IMR-90 (cell line): ENCODE measurements at regions not wholly inside any gene's neighbourhood (a gene's known extent, or its start where the extent isn't known, plus 50 kb on each side); places are given as distances from the start of the nearest gene placed in this dataset.
A peak's percentile ranks its signal among the peaks of the same experiment; 100 is the strongest.

Experiments
- ATAC-seq: fragments of 200-7000 bp; cut with Tn5 transposase; 2 replicates; pipeline ENCODE4 v1.9.1; 2020; ENCODE audit warnings: low read depth, mild to moderate bottlenecking, moderate library complexity
- BruUV-seq: library from RNA; stranded (reverse); fragments of 400-500 nt; replicated peaks from 2 replicates; lab custom pipeline; 2021; lab: Mats Ljungman, UMichigan
- CTCF ChIA-PET: fragments of 300-600 bp; formaldehyde crosslinking; extraction: SDS; loops from one replicate; lab custom pipeline; 2021; ENCODE audit warnings: antibody characterized with exemption; lab: Yijun Ruan, JAX
- POLR2A ChIA-PET: fragments of 300-600 bp; sonication (Branson Sonifier 250); formaldehyde crosslinking; loops from one replicate; lab custom pipeline; 2022; ENCODE audit warnings: antibody characterized with exemption; ENCODE audit not compliant: unreplicated experiment; lab: Charles Lee
- DNase-seq: peaks from one replicate; pipeline ENCODE4 v3.0.0; 2013
- H2AFZ ChIP-seq: replicated peaks from 2 replicates; pipeline ENCODE3; 2013; ENCODE audit warnings: low read length, mild to moderate bottlenecking; ENCODE audit not compliant: poor library complexity
- H2AK5ac ChIP-seq: 2 replicates; pipeline ENCODE4 v1.6.1; 2013; ENCODE audit warnings: low read depth, low read length, inconsistent platforms
- H2AK9ac ChIP-seq: replicated peaks from 2 replicates; pipeline ENCODE3; 2013; ENCODE audit warnings: mild to moderate bottlenecking, low read depth, low read length, moderate library complexity; ENCODE audit not compliant: poor library complexity
- H2BK120ac ChIP-seq: 2 replicates; pipeline ENCODE4 v1.6.1; 2013; ENCODE audit warnings: low read depth, low read length, inconsistent platforms
- H2BK15ac ChIP-seq: 3 replicates; pipeline ENCODE4 v1.6.1; 2013; ENCODE audit warnings: low read depth, low read length, inconsistent platforms
- H2BK20ac ChIP-seq: 2 replicates; pipeline ENCODE4 v1.6.1; 2013; ENCODE audit warnings: low read depth, mild to moderate bottlenecking, inconsistent platforms, low read length, moderate library complexity
- H2BK5ac ChIP-seq: 2 replicates; pipeline ENCODE4 v1.6.1; 2013; ENCODE audit warnings: mild to moderate bottlenecking, low read depth, low read length, inconsistent platforms; ENCODE audit not compliant: poor library complexity, severe bottlenecking
- H3K14ac ChIP-seq: replicated peaks from 2 replicates; pipeline ENCODE4 v1.6.1; 2013; ENCODE audit warnings: low read depth, low read length, inconsistent platforms
- H3K18ac ChIP-seq: 2 replicates; pipeline ENCODE4 v1.6.1; 2013; ENCODE audit warnings: low read depth, low read length, control low read depth
- H3K23ac ChIP-seq: 2 replicates; pipeline ENCODE4 v1.6.1; 2013; ENCODE audit warnings: low read depth, low read length, inconsistent platforms
- H3K27ac ChIP-seq: 2 replicates; pipeline ENCODE4 v1.5.1; 2013; ENCODE audit warnings: mild to moderate bottlenecking, control low read depth, low read length; ENCODE audit not compliant: insufficient read depth
- H3K27me3 ChIP-seq: 2 replicates; pipeline ENCODE4 v1.6.1; 2013; ENCODE audit warnings: low read length; ENCODE audit not compliant: control insufficient read depth, insufficient read depth
- H3K36me3 ChIP-seq: 2 replicates; pipeline ENCODE4 v1.6.1; 2013; ENCODE audit warnings: low read length, mixed read lengths; ENCODE audit not compliant: control insufficient read depth, insufficient read depth
- H3K4ac ChIP-seq: 2 replicates; pipeline ENCODE4 v1.6.1; 2013; ENCODE audit warnings: low read depth, low read length, inconsistent platforms
- H3K4me1 ChIP-seq: 2 replicates; pipeline ENCODE4 v1.6.1; 2013; ENCODE audit warnings: low read length, mixed read lengths; ENCODE audit not compliant: control insufficient read depth, insufficient read depth
- H3K4me2 ChIP-seq: 2 replicates; pipeline ENCODE4 v1.6.1; 2013; ENCODE audit warnings: low read depth, mild to moderate bottlenecking, control low read depth, low read length, moderate library complexity
- H3K4me3 ChIP-seq: 2 replicates; pipeline ENCODE4 v1.5.1; 2013; ENCODE audit warnings: low read depth, mild to moderate bottlenecking, control low read depth, low read length, moderate library complexity; ENCODE audit not compliant: insufficient read depth
- H3K56ac ChIP-seq: 2 replicates; pipeline ENCODE4 v1.6.1; 2013; ENCODE audit warnings: low read length, inconsistent platforms; ENCODE audit not compliant: insufficient read depth; ENCODE audit errors: extremely low read depth
- H3K79me1 ChIP-seq, 2 experiments: 2 replicates each; pipeline ENCODE4 v1.6.1; 2013; ENCODE audit warnings: low read length in 2 of 2, inconsistent platforms in 1 of 2, low read depth in 1 of 2
- H3K9ac ChIP-seq: 2 replicates; pipeline ENCODE4 v1.6.1; 2013; ENCODE audit warnings: low read depth, low read length, control low read depth
- H3K9me1 ChIP-seq: 2 replicates; pipeline ENCODE4 v1.6.1; 2013; ENCODE audit warnings: low read length, inconsistent platforms; ENCODE audit not compliant: insufficient read depth
- H3K9me3 ChIP-seq: 2 replicates; pipeline ENCODE4 v1.6.1; 2013; ENCODE audit warnings: low read length; ENCODE audit not compliant: control insufficient read depth, insufficient read depth
- H4K20me1 ChIP-seq: 2 replicates; pipeline ENCODE4 v1.6.1; 2013; ENCODE audit warnings: low read length, inconsistent platforms; ENCODE audit not compliant: insufficient read depth
- H4K5ac ChIP-seq: 2 replicates; pipeline ENCODE4 v1.6.1; 2013; ENCODE audit warnings: mild to moderate bottlenecking, low read depth, low read length, control low read depth
- H4K8ac ChIP-seq, 2 experiments: 2 replicates each; pipeline ENCODE4 v1.6.1; 2013; ENCODE audit warnings: low read depth in 2 of 2, low read length in 2 of 2, control low read depth in 1 of 2, inconsistent platforms in 1 of 2
- H4K91ac ChIP-seq: 2 replicates; pipeline ENCODE4 v1.6.1; 2013; ENCODE audit warnings: low read depth, low read length, inconsistent platforms; ENCODE audit not compliant: insufficient read depth
- CEBPB ChIP-seq: IDR thresholded peaks from 2 replicates; pipeline ENCODE4 v1.6.1; 2012; ENCODE audit warnings: low read depth, low read length, improper control_type of control experiment
- CHD1 ChIP-seq: IDR thresholded peaks from 2 replicates; pipeline ENCODE4 v1.6.1; 2012; ENCODE audit warnings: low read depth, low read length, improper control_type of control experiment
- MAZ ChIP-seq: IDR thresholded peaks from 2 replicates; pipeline ENCODE4 v1.6.1; 2012; ENCODE audit warnings: low read depth, mild to moderate bottlenecking, low read length, improper control_type of control experiment, moderate library complexity, borderline replicate concordance
- MXI1 ChIP-seq: IDR thresholded peaks from 2 replicates; pipeline ENCODE4 v1.6.1; 2012; ENCODE audit warnings: low read depth, mild to moderate bottlenecking, low read length, moderate library complexity, borderline replicate concordance
- RCOR1 ChIP-seq: IDR thresholded peaks from 2 replicates; pipeline ENCODE4 v1.6.1; 2012; ENCODE audit warnings: mild to moderate bottlenecking, low read length, improper control_type of control experiment; ENCODE audit not compliant: insufficient replicate concordance
- USF2 ChIP-seq: fragments of 150-350 bp; IDR thresholded peaks from 2 replicates; pipeline ENCODE4 v1.6.1; 2017; ENCODE audit warnings: mild to moderate bottlenecking, antibody characterized with exemption, low read length, low read depth
- WGBS, 2 experiments: methylation state at CpG; one replicate each; pipeline versions ENCODE4 v1.1.5 to v1.1.7; 2013; ENCODE audit warnings: missing lambda C conversion rate in 2 of 2; ENCODE audit not compliant: insufficient read length in 1 of 2; ENCODE audit errors: extremely low coverage in 2 of 2; 5-methylcytosine and 5-hydroxymethylcytosine counted together
- dilution Hi-C: fragments of 300-500 bp; cut with HindIII; formaldehyde crosslinking; loops from one replicate; pipeline ENCODE4 v1.14.3; 2018; ENCODE audit warnings: low sequenced_read_pairs; ENCODE audit not compliant: unreplicated experiment
- in situ Hi-C: fragments of 300-500 bp; cut with MboI; formaldehyde crosslinking; loops from 3 replicates; pipeline ENCODE4 v1.14.3; 2019; ENCODE audit warnings: low sequenced_read_pairs, inconsistent platforms, mixed read lengths
- intact Hi-C: fragments of 100-400 bp; cut with micrococcal nuclease; formaldehyde crosslinking; loops from 2 replicates; pipeline ENCODE4 v1.10.0; 2022

DNA sequence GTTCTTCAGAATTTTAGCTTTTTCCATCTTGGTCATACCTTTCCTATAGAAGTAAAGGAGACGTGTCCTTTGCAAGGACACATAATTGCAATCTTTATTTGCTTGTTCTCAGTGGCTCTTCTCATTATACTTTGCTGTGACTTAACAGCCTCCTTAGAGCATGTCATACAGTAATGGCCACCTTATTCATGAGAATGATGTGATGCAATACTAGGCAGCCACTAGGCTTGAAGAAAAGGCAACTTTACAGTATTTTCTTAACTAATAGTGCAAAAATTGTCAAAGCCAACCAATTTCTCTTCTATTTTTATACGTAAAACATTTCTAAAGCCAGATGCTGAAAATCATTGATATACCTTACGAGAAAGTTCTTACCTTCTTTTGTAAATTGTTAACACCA is 1296.8 kb upstream of the EYS start:
- Histone ChIP-seq H3K27ac (no peak overlapping the region), H3K4me3 (no peak overlapping the region), H2AK9ac (no peak overlapping the region), H3K23ac (no peak overlapping the region), H3K18ac (no peak overlapping the region), H4K91ac (no peak overlapping the region), H3K36me3 (no peaks in the 10 kb centered on the region), H3K4ac (no peak overlapping the region), H2BK20ac (no peak overlapping the region), H3K56ac (no peak overlapping the region), H3K27me3 (no peaks in the 10 kb centered on the region), H4K8ac (no peak overlapping the region), H3K79me1 (no peaks in the 10 kb centered on the region), H3K9me1 (no peaks in the 10 kb centered on the region), H4K20me1 (no peaks in the 10 kb centered on the region), H2AFZ (no peak overlapping the region), H2BK120ac (no peak overlapping the region), H2BK15ac (no peak overlapping the region), H2BK5ac (no peak overlapping the region), H3K4me2 (no peak overlapping the region), H3K9ac (no peak overlapping the region), H3K9me3 (no peaks in the 10 kb centered on the region), H2AK5ac (no peak overlapping the region), H4K5ac (no peak overlapping the region), H3K14ac (no peak overlapping the region), H3K4me1 (no peaks in the 10 kb centered on the region)
- DNase-seq (no peak), ATAC-seq (no peak)
- intact Hi-C loops (no loop called here), dilution Hi-C loops (no loop called here), in situ Hi-C loops (no loop called here)
- ChIA-PET CTCF (no interaction called here), POLR2A (no interaction called here)
- TF ChIP-seq RCOR1 (no peak), USF2 (no peak), CHD1 (no peak), MXI1 (no peak), MAZ (no peak), CEBPB (peak; percentile 36; the same call in 1 of the 2 replicates)
- BruUV-seq: no TSS peak
- WGBS, 2 experiments: no CpG with 5 or more reads among the region's 3 CpGs
